RWPE1 (cell line): ENCODE measurements at regions not wholly inside any gene's neighbourhood (a gene's known extent, or its start where the extent isn't known, plus 50 kb on each side); places are given as distances from the start of the nearest gene placed in this dataset.

Experiments used
- CTCF ChIA-PET: fragments of 350-600 bp; sonication (Branson Sonifier 250); formaldehyde crosslinking; extraction: SDS; loops from one replicate; lab custom pipeline; 2021; lab: Yijun Ruan, JAX
- POLR2A ChIA-PET: fragments of 400-600 bp; formaldehyde crosslinking; extraction: SDS; loops from one replicate; lab custom pipeline; 2020; ENCODE audit warnings: antibody characterized with exemption; ENCODE audit not compliant: low non-redundant PET; lab: Yijun Ruan, JAX
- DNase-seq: peaks from one replicate; pipeline ENCODE4 v3.0.0; 2012; ENCODE audit warnings: low spot score
- H3K27ac ChIP-seq: fragments of 450-650 bp; 2 replicates; pipeline ENCODE4 v1.5.1; 2017
- CTCF ChIP-seq: fragments of 450-650 bp; conservative IDR thresholded peaks from 2 replicates; pipeline ENCODE4 v1.5.1; 2017; ENCODE audit warnings: low read depth, mild to moderate bottlenecking

- CTCF ChIA-PET, result no interaction called here
- no peak for TF ChIP-seq CTCF
- peak; percentile 12 for DNase-seq
- H3K27ac ChIP-seq, result no peak overlapping the region
- POLR2A ChIA-PET, result no interaction called here
Measured at GRCh38 chr6:10000551-10000950, 414.3 kb downstream of the TFAP2A start.

GRCh38 chr6:9999796-10000195 lies 415.1 kb downstream of the TFAP2A start:
- TF ChIP-seq CTCF, result no peak
- ChIA-PET CTCF (no interaction called here), POLR2A (no interaction called here)
- H3K27ac ChIP-seq, result no peak overlapping the region
- DNase-seq, result no peak

- DNase-seq, result no peak
- TF ChIP-seq CTCF, result no peak
- CTCF ChIA-PET, result no interaction called here
- POLR2A ChIA-PET, result no interaction called here
- H3K27ac ChIP-seq, result no peak overlapping the region
Measured at GRCh38 chr6:9986273-9986672, 428.6 kb downstream of the TFAP2A start.

- POLR2A ChIA-PET, result no interaction called here
- H3K27ac ChIP-seq, result no peak overlapping the region
- CTCF ChIA-PET, result no interaction called here
- TF ChIP-seq CTCF, result no peak
- DNase-seq, result no peak
Measured at GRCh38 chr6:9985481-9985880, 429.4 kb downstream of the TFAP2A start.

GRCh38 chr6:9984607-9985006 lies 430.3 kb downstream of the TFAP2A start:
- no peak for DNase-seq
- TF ChIP-seq CTCF, result no peak
- H3K27ac ChIP-seq, result no peak overlapping the region
- CTCF ChIA-PET, result interaction anchor here (0.7 kb wide), 1 partner anchor 64 kb away, joined by 3 read pairs; no protein-coding TSS in a partner anchor
- POLR2A ChIA-PET, result interaction anchor here (0.6 kb wide), 1 partner anchor 147 kb away, joined by 3 read pairs; no protein-coding TSS in a partner anchor

GRCh38 chr6:9983168-9983567 lies 431.7 kb downstream of the TFAP2A start:
- no peak for DNase-seq
- POLR2A ChIA-PET, result no interaction called here
- CTCF ChIA-PET, result no interaction called here
- H3K27ac ChIP-seq, result no peak overlapping the region
- no peak for TF ChIP-seq CTCF

GRCh38 chr6:9982215-9982614 lies 432.7 kb downstream of the TFAP2A start:
- POLR2A ChIA-PET, result no interaction called here
- H3K27ac ChIP-seq, result no peak overlapping the region
- no peak for TF ChIP-seq CTCF
- DNase-seq, result no peak
- CTCF ChIA-PET, result no interaction called here
